CD14-positive monocyte (primary cell): ENCODE measurements at regions not wholly inside any gene's neighbourhood (a gene's known extent, or its start where the extent isn't known, plus 50 kb on each side); places are given as distances from the start of the nearest gene placed in this dataset.
"Not testable (repeated sequence)": the region's sequence is repeated elsewhere in the genome, so short reads cannot be mapped to it uniquely, and the experiment has no call there.

Experiments used
- DNase-seq, 3 donors: peaks; one replicate each; pipeline ENCODE4 v3.0.0-alpha.2; 2011 to 2022
- H2AFZ ChIP-seq: 2 replicates; pipeline ENCODE4 v1.6.0; 2012; ENCODE audit warnings: mild to moderate bottlenecking, low read depth, low read length, inconsistent platforms; ENCODE audit not compliant: insufficient read depth, poor library complexity, severe bottlenecking
- H3K27ac ChIP-seq, 2 donors: 1 replicate in 1 of 2; 2 replicates in 1 of 2; pipeline ENCODE4 v1.5.1; 2012 to 2013; ENCODE audit warnings: low read length in 2 of 2, control low read depth in 1 of 2, inconsistent platforms in 1 of 2, low read depth in 1 of 2, mild to moderate bottlenecking in 1 of 2
- H3K27me3 ChIP-seq, 2 donors: one replicate each; pipeline versions ENCODE4 v1.6.0 to v1.6.1; 2011 to 2013; ENCODE audit warnings: low read length in 2 of 2; ENCODE audit not compliant: control insufficient read depth in 2 of 2, insufficient read depth in 2 of 2
- H3K36me3 ChIP-seq, 2 donors: replicated peaks in 1 of 2; 1 replicate in 1 of 2; 2 replicates in 1 of 2; pipeline versions ENCODE4 v1.5.1 to v1.6.1; 2012 to 2013; ENCODE audit warnings: low read length in 2 of 2, control low read depth in 1 of 2, inconsistent platforms in 1 of 2, mild to moderate bottlenecking in 1 of 2; ENCODE audit not compliant: insufficient read depth in 2 of 2, control insufficient read depth in 1 of 2
- H3K4me1 ChIP-seq, 2 donors: 1 replicate in 1 of 2; 2 replicates in 1 of 2; pipeline versions ENCODE4 v1.5.1 to v1.6.1; 2012 to 2013; ENCODE audit warnings: low read length in 2 of 2, control low read depth in 1 of 2, inconsistent platforms in 1 of 2, mild to moderate bottlenecking in 1 of 2, moderate library complexity in 1 of 2; ENCODE audit not compliant: insufficient read depth in 2 of 2, control insufficient read depth in 1 of 2
- H3K4me2 ChIP-seq: replicated peaks from 2 replicates; pipeline ENCODE3; 2012; ENCODE audit warnings: low read length, moderate library complexity, mild to moderate bottlenecking; ENCODE audit not compliant: poor library complexity, severe bottlenecking; ENCODE audit errors: extremely low read depth
- H3K4me3 ChIP-seq, 3 experiments: fragments of 200-600 bp in 1 of 3; sonication (generic) in 1 of 3; replicated peaks in 1 of 3; 1 replicate in 2 of 3; 2 replicates in 1 of 3; pipeline ENCODE4 v1.5.1; 2011 to 2013; ENCODE audit warnings: low read length in 3 of 3, mild to moderate bottlenecking in 3 of 3, control low read depth in 2 of 3, low read depth in 2 of 3, inconsistent platforms in 1 of 3, moderate library complexity in 1 of 3
- H3K79me2 ChIP-seq: 2 replicates; pipeline ENCODE4 v1.6.0; 2012; ENCODE audit warnings: mild to moderate bottlenecking, control low read depth, inconsistent platforms, low read length, moderate library complexity; ENCODE audit not compliant: insufficient read depth
- H3K9ac ChIP-seq: 2 replicates; pipeline ENCODE4 v1.6.0; 2017; ENCODE audit warnings: low read length, mild to moderate bottlenecking; ENCODE audit not compliant: insufficient read depth, poor library complexity, severe bottlenecking
- H3K9me3 ChIP-seq, 2 donors: replicated peaks in 1 of 2; 1 replicate in 1 of 2; 2 replicates in 1 of 2; pipeline versions ENCODE4 v1.5.1 to v1.6.1; 2012 to 2013; ENCODE audit warnings: low read length in 2 of 2, control low read depth in 1 of 2; ENCODE audit not compliant: control insufficient read depth in 1 of 2, insufficient read depth in 1 of 2
- H4K20me1 ChIP-seq: 2 replicates; pipeline ENCODE4 v1.6.0; 2012; ENCODE audit warnings: mild to moderate bottlenecking, low read length, control low read depth, moderate library complexity; ENCODE audit not compliant: insufficient read depth
- H3K27ac Mint-ChIP-seq, 7 donors: one replicate each; pipeline ENCODE4 v1.8.0; 2020; ENCODE audit warnings: mild to moderate bottlenecking in 7 of 7, mixed read lengths in 7 of 7, moderate library complexity in 6 of 7, inconsistent platforms in 2 of 7
- H3K27me3 Mint-ChIP-seq, 3 donors: one replicate each; pipeline ENCODE4 v1.8.0; 2021 to 2022; ENCODE audit warnings: low read depth in 3 of 3, mild to moderate bottlenecking in 3 of 3, mixed read lengths in 3 of 3, moderate library complexity in 3 of 3, inconsistent platforms in 1 of 3
- H3K36me3 Mint-ChIP-seq, 2 donors: one replicate each; pipeline ENCODE4 v1.8.0; 2020; ENCODE audit warnings: mixed read lengths in 2 of 2, inconsistent platforms in 1 of 2, mild to moderate bottlenecking in 1 of 2
- H3K4me1 Mint-ChIP-seq: one replicate; pipeline ENCODE4 v1.8.0; 2020; ENCODE audit warnings: mild to moderate bottlenecking, mixed read lengths
- H3K4me3 Mint-ChIP-seq, 2 donors: one replicate each; pipeline ENCODE4 v1.8.0; 2020; ENCODE audit warnings: mild to moderate bottlenecking in 2 of 2, mixed read lengths in 2 of 2, moderate library complexity in 1 of 2
- H3K9me3 Mint-ChIP-seq, 7 donors: one replicate each; pipeline ENCODE4 v1.8.0; 2020 to 2022; ENCODE audit warnings: mixed read lengths in 7 of 7, mild to moderate bottlenecking in 6 of 7, moderate library complexity in 6 of 7, inconsistent platforms in 2 of 7
- WGBS: methylation state at CpG from one replicate; pipeline ENCODE4 v1.1.5; 2013; ENCODE audit warnings: missing lambda C conversion rate; ENCODE audit not compliant: insufficient coverage; 5-methylcytosine and 5-hydroxymethylcytosine counted together
- intact Hi-C, 2 donors: fragments of 100-400 bp; cut with micrococcal nuclease; formaldehyde crosslinking; loops; one replicate each; pipeline versions ENCODE4 v1.15.0 to v1.15.1; 2023
- TF ChIP-seq, protein P1 (sequence below): fragments of 200-600 bp; IDR thresholded peaks from one replicate; pipeline ENCODE4 v1.8.0; 2022; ENCODE audit warnings: antibody characterized with exemption, mild to moderate bottlenecking

- Mint-ChIP-seq H3K36me3 (no peaks in the 10 kb centered on the region), H3K27me3 (peaks cover 0 to 2% (median 2%) of the 10 kb centered on the region in 3 donors), H3K27ac (no peak overlapping the region), H3K4me3 (no peak overlapping the region), H3K4me1 (no peaks in the 10 kb centered on the region), H3K9me3 (peaks cover 0 to 7% (median 2%) of the 10 kb centered on the region in 7 donors)
- H3K4me2 ChIP-seq: no peak overlapping the region
- no peak overlapping the region for H3K27ac ChIP-seq
- H3K79me2 ChIP-seq: no peaks in the 10 kb centered on the region
- H3K36me3 ChIP-seq: no peaks in the 10 kb centered on the region
- H3K27me3 ChIP-seq: no peaks in the 10 kb centered on the region
- no peaks in the 10 kb centered on the region for H4K20me1 ChIP-seq
- 90% methylated on average over 2 of the region's 5 CpGs for WGBS
- no peaks in the 10 kb centered on the region for H3K4me1 ChIP-seq
- intact Hi-C loops: no loop called here
- DNase-seq: no peak
- H3K4me3 ChIP-seq: no peak overlapping the region
- H3K9ac ChIP-seq: no peak overlapping the region
- TF ChIP-seq, protein P1, sequence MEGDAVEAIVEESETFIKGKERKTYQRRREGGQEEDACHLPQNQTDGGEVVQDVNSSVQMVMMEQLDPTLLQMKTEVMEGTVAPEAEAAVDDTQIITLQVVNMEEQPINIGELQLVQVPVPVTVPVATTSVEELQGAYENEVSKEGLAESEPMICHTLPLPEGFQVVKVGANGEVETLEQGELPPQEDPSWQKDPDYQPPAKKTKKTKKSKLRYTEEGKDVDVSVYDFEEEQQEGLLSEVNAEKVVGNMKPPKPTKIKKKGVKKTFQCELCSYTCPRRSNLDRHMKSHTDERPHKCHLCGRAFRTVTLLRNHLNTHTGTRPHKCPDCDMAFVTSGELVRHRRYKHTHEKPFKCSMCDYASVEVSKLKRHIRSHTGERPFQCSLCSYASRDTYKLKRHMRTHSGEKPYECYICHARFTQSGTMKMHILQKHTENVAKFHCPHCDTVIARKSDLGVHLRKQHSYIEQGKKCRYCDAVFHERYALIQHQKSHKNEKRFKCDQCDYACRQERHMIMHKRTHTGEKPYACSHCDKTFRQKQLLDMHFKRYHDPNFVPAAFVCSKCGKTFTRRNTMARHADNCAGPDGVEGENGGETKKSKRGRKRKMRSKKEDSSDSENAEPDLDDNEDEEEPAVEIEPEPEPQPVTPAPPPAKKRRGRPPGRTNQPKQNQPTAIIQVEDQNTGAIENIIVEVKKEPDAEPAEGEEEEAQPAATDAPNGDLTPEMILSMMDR: no peak
- no peak overlapping the region for H2AFZ ChIP-seq
- peaks cover 0 to 7% of the 10 kb centered on the region in 2 donors for H3K9me3 ChIP-seq
Observed at GRCh38 chr19:28694812-28695211, 518.1 kb downstream of the UQCRFS1 start.

DNA sequence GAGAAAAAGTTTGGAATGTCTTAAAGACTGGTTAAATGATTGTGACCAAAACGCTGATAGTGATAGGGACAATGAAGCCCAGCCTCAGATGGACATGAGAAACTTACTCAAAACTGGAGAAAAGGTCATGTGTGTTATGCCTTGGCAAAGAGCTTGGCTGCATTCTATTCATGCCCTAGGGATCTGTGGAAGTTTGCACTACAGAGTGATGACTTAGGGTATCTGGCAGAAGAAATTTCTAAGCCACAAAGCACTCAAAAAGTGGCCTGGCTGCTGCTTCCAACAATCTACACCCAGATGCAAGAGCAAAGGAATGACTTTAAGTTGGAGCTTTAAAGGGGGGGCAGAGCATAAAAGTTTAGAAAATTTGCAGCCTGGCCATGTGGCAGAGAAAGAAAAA, 521.3 kb downstream of the UQCRFS1 start:
- no peaks in the 10 kb centered on the region for H3K36me3 ChIP-seq
- Mint-ChIP-seq H3K9me3 (peaks cover 0 to 7% (median 2%) of the 10 kb centered on the region in 7 donors), H3K4me3 (no peak overlapping the region), H3K4me1 (peaks cover 3% of the 10 kb centered on the region), H3K36me3 (no peaks in the 10 kb centered on the region), H3K27ac (no peak overlapping the region), H3K27me3 (peaks cover 0 to 2% (median 0%) of the 10 kb centered on the region in 3 donors)
- H3K27me3 ChIP-seq: no peaks in the 10 kb centered on the region
- H3K4me1 ChIP-seq: no peaks in the 10 kb centered on the region
- no peaks in the 10 kb centered on the region for H4K20me1 ChIP-seq
- no peak overlapping the region for H2AFZ ChIP-seq
- no peak for DNase-seq
- no CpG with 5 or more reads among the region's 1 CpG for WGBS
- H3K9me3 ChIP-seq: peaks cover 0 to 7% of the 10 kb centered on the region in 2 donors
- no peak overlapping the region for H3K4me3 ChIP-seq
- TF ChIP-seq, protein P1: no peak
- intact Hi-C loops: no loop called here
- H3K9ac ChIP-seq: no peak overlapping the region
- no peak overlapping the region for H3K27ac ChIP-seq
- no peak overlapping the region for H3K4me2 ChIP-seq
- H3K79me2 ChIP-seq: no peaks in the 10 kb centered on the region

- intact Hi-C loops, H3K4me1 Mint-ChIP-seq, H3K4me1 ChIP-seq, H3K27me3 ChIP-seq, H3K4me3 Mint-ChIP-seq, H3K4me2 ChIP-seq, H3K79me2 ChIP-seq, H3K9me3 ChIP-seq, H3K27ac Mint-ChIP-seq, H3K27me3 Mint-ChIP-seq, H3K9ac ChIP-seq, H4K20me1 ChIP-seq, H3K36me3 ChIP-seq, DNase-seq, H3K36me3 Mint-ChIP-seq, H3K4me3 ChIP-seq, H3K27ac ChIP-seq, H2AFZ ChIP-seq: not testable (repeated sequence)
- H3K9me3 Mint-ChIP-seq: peaks cover 0 to 14% (median 3%) of the 10 kb centered on the region in 7 donors
- WGBS: no CpG with 5 or more reads among the region's 7 CpGs
Observed at GRCh38 chr19:28689464-28689863, 523.5 kb downstream of the UQCRFS1 start.
